CD8-positive, alpha-beta memory T cell (primary cell): ENCODE measurements at regions not wholly inside any gene's neighbourhood (a gene's known extent, or its start where the extent isn't known, plus 50 kb on each side); places are given as distances from the start of the nearest gene placed in this dataset.
"Not testable (repeated sequence)": the region's sequence is repeated elsewhere in the genome, so short reads cannot be mapped to it uniquely, and the experiment has no call there.

Experiments used
- CTCF ChIA-PET: fragments of 350-600 bp; sonication (Branson Sonifier 250); formaldehyde crosslinking; loops from one replicate; lab custom pipeline; 2021; ENCODE audit warnings: antibody characterized with exemption; lab: Charles Lee
- POLR2A ChIA-PET: fragments of 350-600 bp; sonication (Branson Sonifier 250); formaldehyde crosslinking; loops from one replicate; lab custom pipeline; 2021; ENCODE audit warnings: antibody characterized with exemption; lab: Charles Lee
- DNase-seq, 5 donors: peaks; one replicate each; pipeline versions ENCODE4 v3.0.0 to v3.0.0-alpha.2; 2020 to 2022; ENCODE audit warnings: mixed read lengths in 1 of 5
- H3K27ac ChIP-seq: one replicate; pipeline ENCODE4 v1.7.0; 2013; ENCODE audit warnings: low read depth, mild to moderate bottlenecking, low read length, moderate library complexity
- H3K27me3 ChIP-seq: 2 replicates; pipeline ENCODE4 v1.7.0; 2013; ENCODE audit warnings: low read length, mild to moderate bottlenecking; ENCODE audit not compliant: insufficient read depth, poor library complexity, severe bottlenecking
- H3K36me3 ChIP-seq: 2 replicates; pipeline ENCODE4 v1.7.0; 2013; ENCODE audit warnings: mild to moderate bottlenecking, low read length, moderate library complexity; ENCODE audit not compliant: insufficient read depth
- H3K4me1 ChIP-seq: 2 replicates; pipeline ENCODE4 v1.7.0; 2013; ENCODE audit warnings: mild to moderate bottlenecking, low read length, moderate library complexity; ENCODE audit not compliant: insufficient read depth
- H3K4me3 ChIP-seq: 2 replicates; pipeline ENCODE4 v1.7.0; 2013; ENCODE audit warnings: mild to moderate bottlenecking, low read length
- H3K9me3 ChIP-seq: 2 replicates; pipeline ENCODE4 v1.7.0; 2013; ENCODE audit warnings: mild to moderate bottlenecking, low read length
- H3K27ac Mint-ChIP-seq, 8 donors: one replicate each; pipeline ENCODE4 v1.8.0; 2020 to 2021; ENCODE audit warnings: mixed read lengths in 8 of 8, mild to moderate bottlenecking in 6 of 8, inconsistent platforms in 3 of 8, moderate library complexity in 3 of 8
- H3K27me3 Mint-ChIP-seq, 2 donors: one replicate each; pipeline ENCODE4 v1.8.0; 2020 to 2021; ENCODE audit warnings: mixed read lengths in 2 of 2, mild to moderate bottlenecking in 1 of 2, moderate library complexity in 1 of 2
- H3K36me3 Mint-ChIP-seq, 3 donors: one replicate each; pipeline ENCODE4 v1.8.0; 2020 to 2021; ENCODE audit warnings: mixed read lengths in 3 of 3, inconsistent platforms in 1 of 3, mild to moderate bottlenecking in 1 of 3
- H3K4me1 Mint-ChIP-seq, 3 donors: one replicate each; pipeline ENCODE4 v1.8.0; 2020 to 2021; ENCODE audit warnings: mixed read lengths in 3 of 3, inconsistent platforms in 1 of 3, mild to moderate bottlenecking in 1 of 3
- H3K4me3 Mint-ChIP-seq, 7 donors: one replicate each; pipeline ENCODE4 v1.8.0; 2020 to 2021; ENCODE audit warnings: mixed read lengths in 7 of 7, mild to moderate bottlenecking in 6 of 7, moderate library complexity in 4 of 7, inconsistent platforms in 2 of 7
- H3K9me3 Mint-ChIP-seq, 5 donors: one replicate each; pipeline ENCODE4 v1.8.0; 2020 to 2022; ENCODE audit warnings: mixed read lengths in 5 of 5, mild to moderate bottlenecking in 3 of 5, moderate library complexity in 2 of 5, inconsistent platforms in 1 of 5

DNA sequence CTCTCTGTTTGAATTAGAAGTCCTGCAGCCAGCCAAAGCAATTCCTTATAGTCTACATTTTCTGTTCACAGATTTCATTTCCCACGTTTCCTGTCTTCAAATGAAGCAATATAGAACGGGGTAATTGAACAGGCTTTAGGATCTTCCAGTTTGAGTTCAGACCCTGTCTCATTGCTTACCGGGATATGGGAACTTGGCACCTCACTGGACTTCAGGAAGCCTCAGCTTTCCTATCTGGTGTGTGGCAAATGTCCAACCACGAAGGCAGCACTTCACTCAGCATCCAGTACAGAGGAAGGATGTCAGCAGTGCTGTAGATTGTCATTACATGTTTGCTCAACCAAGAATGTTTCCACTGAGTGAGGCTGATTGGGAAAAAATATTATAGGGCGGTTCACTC is 271.1 kb upstream of the ZFP42 start:
- no peaks in the 10 kb centered on the region for H3K27me3 Mint-ChIP-seq
- no peak overlapping the region for H3K27ac Mint-ChIP-seq
- DNase-seq, result no peak
- no peaks in the 10 kb centered on the region for H3K36me3 Mint-ChIP-seq
- peaks cover 4 to 15% (median 10%) of the 10 kb centered on the region in 5 donors for H3K9me3 Mint-ChIP-seq
- ChIA-PET POLR2A (no interaction called here), CTCF (no interaction called here)
- no peak overlapping the region for H3K4me3 Mint-ChIP-seq
- Histone ChIP-seq H3K4me1 (no peaks in the 10 kb centered on the region), H3K27ac (no peak overlapping the region), H3K9me3 (no peaks in the 10 kb centered on the region), H3K4me3 (no peak overlapping the region), H3K36me3 (no peaks in the 10 kb centered on the region), H3K27me3 (no peaks in the 10 kb centered on the region)
- no peaks in the 10 kb centered on the region for H3K4me1 Mint-ChIP-seq

DNA sequence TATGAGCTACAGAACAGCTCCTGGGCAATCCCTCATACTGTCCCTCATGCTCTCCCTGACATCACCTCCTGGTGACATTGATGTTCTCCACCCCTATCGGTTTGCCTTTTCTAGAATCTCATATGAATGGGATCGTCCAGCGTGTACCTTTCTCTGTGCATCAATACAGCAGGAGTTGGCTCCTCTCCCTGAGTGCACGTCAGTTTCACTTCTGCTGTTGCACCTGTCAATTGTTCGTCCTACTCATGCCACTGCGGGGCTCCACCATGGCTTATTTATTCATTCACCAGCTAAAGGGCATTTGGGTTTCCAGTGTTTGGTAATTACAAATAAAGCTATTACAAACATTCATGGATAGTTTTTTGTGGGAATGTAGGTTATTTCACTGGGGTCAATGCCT is 269.1 kb upstream of the ZFP42 start:
- Mint-ChIP-seq H3K4me1 (no peaks in the 10 kb centered on the region), H3K27me3 (no peaks in the 10 kb centered on the region), H3K36me3 (no peaks in the 10 kb centered on the region), H3K27ac (no peak overlapping the region), H3K9me3 (peaks cover 4 to 27% (median 18%) of the 10 kb centered on the region in 5 donors), H3K4me3 (no peak overlapping the region)
- H3K9me3 ChIP-seq, result no peaks in the 10 kb centered on the region
- no peak overlapping the region for H3K4me3 ChIP-seq
- H3K27ac ChIP-seq, result no peak overlapping the region
- H3K36me3 ChIP-seq, result no peaks in the 10 kb centered on the region
- no peaks in the 10 kb centered on the region for H3K4me1 ChIP-seq
- DNase-seq, result no peak
- POLR2A ChIA-PET, result no interaction called here
- CTCF ChIA-PET, result no interaction called here
- no peaks in the 10 kb centered on the region for H3K27me3 ChIP-seq

DNA sequence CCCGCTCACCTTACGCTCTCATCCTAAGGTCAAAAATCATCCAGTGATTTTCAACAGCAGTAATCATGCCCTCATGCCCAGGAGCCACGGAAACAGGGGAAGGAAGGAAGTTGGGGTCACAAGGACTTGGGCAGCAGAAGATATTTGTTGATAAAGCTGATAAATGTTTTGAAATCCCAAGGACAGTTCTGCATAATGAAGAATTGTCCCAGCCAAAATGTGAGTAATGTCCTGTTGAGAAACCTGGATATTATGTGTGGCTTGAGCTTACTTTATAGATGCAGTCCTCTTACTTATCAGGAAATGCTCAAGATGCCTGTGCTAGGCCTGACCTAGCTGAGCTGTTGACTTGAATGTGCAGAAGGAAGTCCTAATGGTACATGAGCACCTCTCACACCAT is 263.0 kb upstream of the ZFP42 start:
- Mint-ChIP-seq H3K27ac (no peak overlapping the region), H3K4me3 (no peak overlapping the region), H3K27me3 (peaks cover 0 to 1% of the 10 kb centered on the region in 2 donors), H3K36me3 (no peaks in the 10 kb centered on the region), H3K4me1 (no peaks in the 10 kb centered on the region), H3K9me3 (peaks cover 21 to 34% (median 27%) of the 10 kb centered on the region in 5 donors)
- DNase-seq, result no peak
- Histone ChIP-seq H3K27me3 (no peaks in the 10 kb centered on the region), H3K36me3 (no peaks in the 10 kb centered on the region), H3K9me3 (no peaks in the 10 kb centered on the region), H3K4me1 (no peaks in the 10 kb centered on the region), H3K27ac (no peak overlapping the region), H3K4me3 (no peak overlapping the region)
- CTCF ChIA-PET, result no interaction called here
- POLR2A ChIA-PET, result no interaction called here

DNA sequence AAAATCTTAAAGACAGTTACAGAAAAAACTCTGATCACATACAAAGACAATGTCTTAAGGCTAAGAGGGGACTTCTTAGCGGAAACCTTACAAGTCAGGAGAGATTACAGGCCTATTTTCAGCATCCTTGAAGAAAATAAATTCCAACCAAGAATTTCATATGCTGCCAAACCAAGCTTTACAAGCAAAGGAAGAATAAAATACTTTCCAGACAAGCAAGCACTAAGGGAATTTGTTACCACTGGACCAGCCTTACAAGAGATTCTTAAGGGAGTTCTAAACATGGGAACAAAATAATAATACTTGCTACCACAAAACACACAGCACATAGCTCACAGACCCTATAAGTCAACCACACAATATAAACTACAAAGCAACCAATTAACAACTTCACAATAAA is 255.8 kb upstream of the ZFP42 start:
- no peaks in the 10 kb centered on the region for H3K36me3 Mint-ChIP-seq
- Histone ChIP-seq H3K4me1 (no peaks in the 10 kb centered on the region), H3K9me3 (no peaks in the 10 kb centered on the region), H3K27me3 (no peaks in the 10 kb centered on the region), H3K36me3 (no peaks in the 10 kb centered on the region), H3K27ac (no peak overlapping the region), H3K4me3 (no peak overlapping the region)
- no peak overlapping the region for H3K4me3 Mint-ChIP-seq
- POLR2A ChIA-PET, result no interaction called here
- CTCF ChIA-PET, result no interaction called here
- H3K9me3 Mint-ChIP-seq, result peaks cover 24 to 39% (median 30%) of the 10 kb centered on the region in 5 donors
- no peaks in the 10 kb centered on the region for H3K4me1 Mint-ChIP-seq
- H3K27ac Mint-ChIP-seq, result no peak overlapping the region
- peaks cover 0 to 1% of the 10 kb centered on the region in 2 donors for H3K27me3 Mint-ChIP-seq
- DNase-seq, result no peak

DNA sequence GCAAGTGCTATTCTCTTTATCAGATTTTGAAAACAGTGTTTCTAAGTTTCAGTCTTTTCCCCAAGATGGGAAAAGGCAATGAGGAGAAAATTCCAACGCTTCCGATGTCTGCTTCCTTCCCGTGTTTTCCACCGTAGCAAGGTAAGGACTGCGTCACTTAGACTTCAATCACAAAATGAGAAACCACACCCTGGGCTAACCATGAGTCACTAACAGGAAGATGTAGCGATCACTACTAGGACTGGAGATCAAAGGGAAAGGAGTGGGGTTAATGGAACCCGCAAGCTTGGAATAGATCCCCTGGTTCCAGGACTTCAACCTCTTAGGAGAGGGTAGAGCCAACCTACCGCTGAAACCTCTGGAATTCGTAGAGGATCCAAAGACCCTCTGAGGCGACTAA is 250.7 kb upstream of the ZFP42 start:
- no peaks in the 10 kb centered on the region for H3K4me1 ChIP-seq
- no peak overlapping the region for H3K4me3 ChIP-seq
- CTCF ChIA-PET, result no interaction called here
- DNase-seq, result no peak
- H3K9me3 ChIP-seq, result no peaks in the 10 kb centered on the region
- no peaks in the 10 kb centered on the region for H3K27me3 Mint-ChIP-seq
- H3K27ac ChIP-seq, result no peak overlapping the region
- H3K36me3 ChIP-seq, result no peaks in the 10 kb centered on the region
- no peaks in the 10 kb centered on the region for H3K27me3 ChIP-seq
- POLR2A ChIA-PET, result no interaction called here
- H3K4me3 Mint-ChIP-seq, result no peak overlapping the region
- no peaks in the 10 kb centered on the region for H3K4me1 Mint-ChIP-seq
- no peak overlapping the region for H3K27ac Mint-ChIP-seq
- H3K36me3 Mint-ChIP-seq, result no peaks in the 10 kb centered on the region
- peaks cover 19 to 36% (median 29%) of the 10 kb centered on the region in 5 donors for H3K9me3 Mint-ChIP-seq

DNA sequence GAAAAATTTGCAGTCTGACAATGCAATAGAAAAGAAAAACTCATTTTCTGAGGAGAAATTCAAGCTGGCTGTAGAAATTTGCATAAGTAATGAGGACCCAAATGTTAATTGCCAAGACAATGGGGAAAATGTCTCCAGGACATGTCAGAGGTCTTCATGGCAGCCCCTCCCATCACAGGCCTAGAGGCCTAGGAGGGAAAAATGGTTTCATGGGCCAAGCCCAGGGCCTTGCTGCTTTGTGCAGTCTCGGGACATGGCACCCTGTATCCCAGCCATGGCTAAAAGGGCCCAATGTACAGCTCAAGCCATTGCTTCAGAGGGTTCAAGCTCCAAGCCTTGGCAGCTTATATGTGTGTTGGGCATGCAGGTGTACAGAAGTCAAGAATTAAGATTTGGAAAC is 244.9 kb upstream of the ZFP42 start:
- H3K4me1 Mint-ChIP-seq, POLR2A ChIA-PET, H3K4me3 Mint-ChIP-seq, H3K36me3 ChIP-seq, H3K27ac ChIP-seq, H3K27me3 ChIP-seq, H3K4me3 ChIP-seq, DNase-seq, H3K27me3 Mint-ChIP-seq, H3K27ac Mint-ChIP-seq, H3K36me3 Mint-ChIP-seq, CTCF ChIA-PET, H3K4me1 ChIP-seq, H3K9me3 ChIP-seq: not testable (repeated sequence)
- peaks cover 4 to 15% (median 7%) of the 10 kb centered on the region in 5 donors for H3K9me3 Mint-ChIP-seq

DNA sequence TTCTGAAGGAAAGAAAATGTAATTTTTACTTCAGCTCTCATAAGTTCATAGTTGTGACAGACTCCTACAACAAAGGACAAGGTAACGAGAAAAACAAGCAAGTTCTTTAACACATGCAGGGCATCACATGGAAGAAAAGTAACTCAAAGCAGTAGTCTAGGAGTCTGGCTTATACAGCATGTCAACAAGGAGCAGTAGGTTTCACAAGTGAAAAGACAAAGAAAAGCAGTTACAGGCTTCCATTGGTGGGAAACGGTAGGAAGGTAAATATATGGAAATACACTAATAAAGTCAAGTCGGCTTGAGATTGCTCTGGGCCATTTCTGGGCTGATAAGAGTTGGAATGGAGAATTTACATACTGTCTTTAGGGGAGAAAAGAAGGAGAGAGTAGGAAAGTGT is 228.4 kb upstream of the ZFP42 start:
- peaks cover 0 to 1% (median 0%) of the 10 kb centered on the region in 3 donors for H3K36me3 Mint-ChIP-seq
- no peaks in the 10 kb centered on the region for H3K27me3 ChIP-seq
- H3K9me3 ChIP-seq, result no peaks in the 10 kb centered on the region
- CTCF ChIA-PET, result no interaction called here
- no peak for DNase-seq
- POLR2A ChIA-PET, result no interaction called here
- H3K27ac Mint-ChIP-seq, result no peak overlapping the region
- H3K4me3 Mint-ChIP-seq, result no peak overlapping the region
- H3K9me3 Mint-ChIP-seq, result peaks cover 4 to 30% (median 19%) of the 10 kb centered on the region in 5 donors
- H3K36me3 ChIP-seq, result no peaks in the 10 kb centered on the region
- no peaks in the 10 kb centered on the region for H3K4me1 Mint-ChIP-seq
- H3K4me1 ChIP-seq, result no peaks in the 10 kb centered on the region
- no peak overlapping the region for H3K27ac ChIP-seq
- H3K27me3 Mint-ChIP-seq, result no peaks in the 10 kb centered on the region
- no peak overlapping the region for H3K4me3 ChIP-seq

DNA sequence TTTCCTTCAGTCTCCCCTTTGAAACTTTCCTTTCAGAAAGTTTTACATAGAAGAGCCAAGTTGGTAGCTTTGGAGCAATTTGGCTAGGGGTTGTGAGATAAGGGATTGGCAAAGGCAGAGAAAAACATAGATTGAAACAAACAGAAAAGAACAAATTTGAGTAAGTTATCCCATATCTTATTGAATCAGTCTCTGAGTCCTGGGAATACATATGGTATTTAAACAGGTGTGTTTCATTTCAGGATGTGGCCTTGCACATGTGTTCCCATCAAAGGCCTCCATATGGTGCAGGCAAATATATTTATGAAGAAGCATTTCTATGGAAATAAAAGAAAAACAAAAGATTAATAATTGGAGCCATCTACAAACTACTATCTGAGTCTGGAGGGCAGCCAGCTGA is 227.9 kb upstream of the ZFP42 start:
- POLR2A ChIA-PET, result no interaction called here
- H3K9me3 ChIP-seq, result no peaks in the 10 kb centered on the region
- H3K4me3 Mint-ChIP-seq, result no peak overlapping the region
- H3K4me1 Mint-ChIP-seq, result no peaks in the 10 kb centered on the region
- H3K27ac ChIP-seq, result no peak overlapping the region
- H3K36me3 ChIP-seq, result no peaks in the 10 kb centered on the region
- H3K27ac Mint-ChIP-seq, result no peak overlapping the region
- H3K4me1 ChIP-seq, result no peaks in the 10 kb centered on the region
- CTCF ChIA-PET, result no interaction called here
- H3K36me3 Mint-ChIP-seq, result peaks cover 0 to 1% (median 0%) of the 10 kb centered on the region in 3 donors
- DNase-seq, result no peak
- peaks cover 4 to 30% (median 17%) of the 10 kb centered on the region in 5 donors for H3K9me3 Mint-ChIP-seq
- no peaks in the 10 kb centered on the region for H3K27me3 Mint-ChIP-seq
- no peak overlapping the region for H3K4me3 ChIP-seq
- no peaks in the 10 kb centered on the region for H3K27me3 ChIP-seq

DNA sequence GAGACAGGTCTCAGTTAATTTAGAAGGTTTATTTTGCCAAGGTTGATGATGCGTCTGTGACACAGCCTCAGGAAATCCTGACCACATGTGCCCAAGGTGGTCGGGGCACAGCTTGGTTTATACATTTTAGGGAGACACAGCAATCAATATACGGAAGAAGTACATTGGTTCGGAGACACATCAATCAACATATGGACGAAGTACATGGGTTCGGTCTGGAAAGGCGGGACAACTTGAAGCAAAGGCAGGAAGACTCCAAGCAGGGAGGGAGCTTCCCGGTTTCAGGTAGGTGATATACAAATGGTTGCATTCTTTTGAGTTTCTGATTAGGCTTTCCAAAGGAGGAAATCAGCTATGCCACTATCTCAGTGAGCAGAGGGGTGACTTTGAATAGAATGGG is 225.2 kb upstream of the ZFP42 start:
- no peaks in the 10 kb centered on the region for H3K4me1 Mint-ChIP-seq
- H3K36me3 Mint-ChIP-seq, result peaks cover 0 to 1% (median 0%) of the 10 kb centered on the region in 3 donors
- peaks cover 4 to 24% (median 12%) of the 10 kb centered on the region in 5 donors for H3K9me3 Mint-ChIP-seq
- POLR2A ChIA-PET, result no interaction called here
- CTCF ChIA-PET, result no interaction called here
- Histone ChIP-seq H3K4me3 (no peak overlapping the region), H3K27ac (no peak overlapping the region), H3K36me3 (no peaks in the 10 kb centered on the region), H3K4me1 (no peaks in the 10 kb centered on the region), H3K27me3 (no peaks in the 10 kb centered on the region), H3K9me3 (no peaks in the 10 kb centered on the region)
- H3K27ac Mint-ChIP-seq, result no peak overlapping the region
- no peak for DNase-seq
- H3K27me3 Mint-ChIP-seq, result no peaks in the 10 kb centered on the region
- no peak overlapping the region for H3K4me3 Mint-ChIP-seq
